ENCODE measurements at regions not wholly inside any gene's neighbourhood (a gene's known extent, or its start where the extent isn't known, plus 50 kb on each side); places are given as distances from the start of the nearest gene placed in this dataset.
A peak's percentile ranks its signal among the peaks of the same experiment; 100 is the strongest.

DNA sequence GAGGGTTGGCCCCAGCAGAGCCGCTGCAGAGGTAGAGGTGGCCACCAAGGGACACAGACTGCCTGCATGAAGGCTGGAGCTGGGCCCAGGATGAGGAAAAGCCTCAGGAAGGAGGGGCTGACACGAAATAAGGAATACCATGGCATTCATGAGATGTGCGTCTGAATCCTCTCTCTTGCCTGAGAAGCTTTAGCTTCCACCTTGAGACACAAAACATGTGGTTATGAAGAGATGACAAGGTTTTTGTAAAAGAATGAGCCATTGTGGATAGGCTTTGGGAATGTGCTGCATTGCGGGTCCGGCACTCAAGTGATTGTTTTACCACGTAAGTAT, 82.7 kb downstream of the DAD1 start:
- Histone ChIP-seq H3K36me3 (ENCODE audit: control insufficient read depth in 3 of 3, insufficient read depth in 2 of 3, low read depth in 1 of 3, low read length in 3 of 3) (no peaks in the 10 kb centered on the region), H3K4me3 (ENCODE audit: low read depth in 1 of 3, low read length in 3 of 3) (no peak overlapping the region), H3K4me1 (ENCODE audit: control insufficient read depth in 3 of 3, insufficient read depth in 2 of 3, low read depth in 1 of 3, low read length in 2 of 3) (peaks cover 0 to 2% (median 0%) of the 10 kb centered on the region in 3 donors), H3K27me3 (ENCODE audit: control insufficient read depth in 3 of 3, insufficient read depth in 3 of 3, low read length in 3 of 3) (no peaks in the 10 kb centered on the region), H3K27ac (ENCODE audit: low read depth in 1 of 3, low read length in 2 of 3) (peak overlapping the region in 1 of 3 donors; percentile 48), H3K9me3 (ENCODE audit: control insufficient read depth in 2 of 2, insufficient read depth in 1 of 2, low read depth in 1 of 2, low read length in 1 of 2) (no peaks in the 10 kb centered on the region)
- DNase-seq = no peak
- 82 to 85% (median 84%) methylated on average over 6 of the region's 6 CpGs for WGBS, 3 donors
- FAIRE-seq = no peak

DNA sequence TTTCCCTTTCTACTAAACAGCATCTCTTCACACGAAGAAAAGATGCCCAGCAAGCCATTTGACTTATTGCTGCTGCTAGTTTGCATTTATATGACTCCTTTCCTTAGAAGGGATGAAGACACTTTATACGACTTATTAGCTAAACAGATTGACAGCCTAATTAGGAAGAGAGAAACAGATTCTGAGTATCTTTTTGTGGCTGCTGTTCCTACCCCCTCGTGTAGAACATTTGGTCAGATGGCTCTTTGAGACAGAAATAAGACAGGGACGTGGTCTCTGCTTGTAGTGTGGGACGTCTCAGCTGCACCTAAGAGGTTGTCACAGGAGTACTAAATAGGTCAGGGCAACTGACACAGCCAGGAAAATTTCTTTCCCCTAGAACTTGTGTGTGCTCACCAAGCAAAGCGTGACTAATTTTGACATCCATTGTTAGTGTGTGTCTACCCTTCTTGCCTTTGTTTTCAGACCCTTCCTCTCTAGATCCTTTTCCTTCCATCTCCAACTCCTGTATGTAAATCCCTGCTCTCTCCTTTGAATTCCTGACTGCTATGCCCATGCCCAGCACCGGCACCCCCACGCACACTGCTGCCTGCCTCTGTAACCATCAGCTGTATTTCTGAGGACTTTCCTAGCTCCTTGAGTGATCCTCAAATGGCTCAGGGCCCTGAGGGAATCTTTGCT, 83.2 kb downstream of the DAD1 start:
- Histone ChIP-seq H3K9me3 (ENCODE audit: control insufficient read depth in 2 of 2, insufficient read depth in 1 of 2, low read depth in 1 of 2, low read length in 1 of 2) (no peaks in the 10 kb centered on the region), H3K4me3 (ENCODE audit: low read depth in 1 of 3, low read length in 3 of 3) (no peak overlapping the region), H3K4me1 (ENCODE audit: control insufficient read depth in 3 of 3, insufficient read depth in 2 of 3, low read depth in 1 of 3, low read length in 2 of 3) (peaks cover 0 to 2% (median 0%) of the 10 kb centered on the region in 3 donors), H3K27me3 (ENCODE audit: control insufficient read depth in 3 of 3, insufficient read depth in 3 of 3, low read length in 3 of 3) (no peaks in the 10 kb centered on the region), H3K36me3 (ENCODE audit: control insufficient read depth in 3 of 3, insufficient read depth in 2 of 3, low read depth in 1 of 3, low read length in 3 of 3) (no peaks in the 10 kb centered on the region), H3K27ac (ENCODE audit: low read depth in 1 of 3, low read length in 2 of 3) (peak overlapping the region in 1 of 3 donors; percentile 48)
- FAIRE-seq = no peak
- DNase-seq = peak in 1 of 2 donors; percentile 20
- 61 to 80% (median 64%) methylated on average over 8 of the region's 8 CpGs for WGBS, 3 donors

GRCh38 chr14:22505309-22505696, 83.7 kb downstream of the DAD1 start:
- FAIRE-seq (no peak), DNase-seq (no peak)
- H3K4me1 ChIP-seq (ENCODE audit: control insufficient read depth in 3 of 3, insufficient read depth in 2 of 3, low read depth in 1 of 3, low read length in 2 of 3) = no peaks in the 10 kb centered on the region
- no peak overlapping the region for H3K4me3 ChIP-seq (ENCODE audit: low read depth in 1 of 3, low read length in 3 of 3)
- H3K9me3 ChIP-seq (ENCODE audit: control insufficient read depth in 2 of 2, insufficient read depth in 1 of 2, low read depth in 1 of 2, low read length in 1 of 2) = no peaks in the 10 kb centered on the region
- no peaks in the 10 kb centered on the region for H3K27me3 ChIP-seq (ENCODE audit: control insufficient read depth in 3 of 3, insufficient read depth in 3 of 3, low read length in 3 of 3)
- no peaks in the 10 kb centered on the region for H3K36me3 ChIP-seq (ENCODE audit: control insufficient read depth in 3 of 3, insufficient read depth in 2 of 3, low read depth in 1 of 3, low read length in 3 of 3)
- H3K27ac ChIP-seq (ENCODE audit: low read depth in 1 of 3, low read length in 2 of 3) = no peak overlapping the region
- WGBS, 3 donors = 81 to 95% (median 94%) methylated on average over 1 of the region's 1 CpG

DNA sequence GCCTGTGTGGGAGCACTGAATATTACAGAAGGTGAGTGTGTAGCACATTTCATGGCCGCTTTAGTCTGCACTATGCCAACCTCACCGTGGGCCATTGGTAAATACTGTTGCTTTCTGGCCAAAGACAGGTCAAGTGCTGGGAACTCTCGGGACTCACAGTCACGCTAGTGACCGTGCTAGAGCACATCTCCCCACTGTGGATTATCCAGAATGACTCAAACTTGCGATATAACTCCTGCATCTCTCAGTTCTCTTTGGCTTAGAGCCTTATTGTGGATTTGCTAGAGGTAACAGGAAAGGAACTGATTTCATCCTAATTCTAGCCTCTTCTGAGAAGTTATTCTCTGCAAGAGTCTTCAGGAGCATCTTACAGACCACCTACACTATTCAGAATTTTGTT, 86.5 kb downstream of the DAD1 start:
- FAIRE-seq (no peak), DNase-seq (no peak)
- H3K27me3 ChIP-seq (ENCODE audit: control insufficient read depth in 3 of 3, insufficient read depth in 3 of 3, low read length in 3 of 3) = no peaks in the 10 kb centered on the region
- peaks cover 0 to 8% (median 0%) of the 10 kb centered on the region in 3 donors for H3K4me1 ChIP-seq (ENCODE audit: control insufficient read depth in 3 of 3, insufficient read depth in 2 of 3, low read depth in 1 of 3, low read length in 2 of 3)
- no peaks in the 10 kb centered on the region for H3K9me3 ChIP-seq (ENCODE audit: control insufficient read depth in 2 of 2, insufficient read depth in 1 of 2, low read depth in 1 of 2, low read length in 1 of 2)
- WGBS, 3 donors = 53 to 82% (median 77%) methylated on average over 6 of the region's 6 CpGs
- H3K36me3 ChIP-seq (ENCODE audit: control insufficient read depth in 3 of 3, insufficient read depth in 2 of 3, low read depth in 1 of 3, low read length in 3 of 3) = no peaks in the 10 kb centered on the region
- H3K27ac ChIP-seq (ENCODE audit: low read depth in 1 of 3, low read length in 2 of 3) = peak overlapping the region in 2 of 3 donors; percentile 27 to 63
- H3K4me3 ChIP-seq (ENCODE audit: low read depth in 1 of 3, low read length in 3 of 3) = peak overlapping the region in 1 of 3 donors; percentile 10

- WGBS, 3 donors = 57 to 77% (median 69%) methylated on average over 10 of the region's 10 CpGs
- FAIRE-seq = no peak
These were observed 87.0 kb downstream of the DAD1 start for GRCh38 chr14:22502007-22502406.

GRCh38 chr14:22500954-22501726, 87.9 kb downstream of the DAD1 start:
- WGBS, 3 donors = 54 to 67% (median 60%) methylated on average over 10 of the region's 10 CpGs
- FAIRE-seq = no peak
- no peaks in the 10 kb centered on the region for H3K36me3 ChIP-seq (ENCODE audit: control insufficient read depth in 3 of 3, insufficient read depth in 2 of 3, low read depth in 1 of 3, low read length in 3 of 3)
- peak overlapping the region in 1 of 3 donors; percentile 2 for H3K4me3 ChIP-seq (ENCODE audit: low read depth in 1 of 3, low read length in 3 of 3)
- peak overlapping the region in 1 of 3 donors; percentile 32 for H3K27ac ChIP-seq (ENCODE audit: low read depth in 1 of 3, low read length in 2 of 3)
- peaks cover 0 to 12% (median 3%) of the 10 kb centered on the region in 3 donors for H3K4me1 ChIP-seq (ENCODE audit: control insufficient read depth in 3 of 3, insufficient read depth in 2 of 3, low read depth in 1 of 3, low read length in 2 of 3)
- no peaks in the 10 kb centered on the region for H3K27me3 ChIP-seq (ENCODE audit: control insufficient read depth in 3 of 3, insufficient read depth in 3 of 3, low read length in 3 of 3)
- DNase-seq = no peak
- no peaks in the 10 kb centered on the region for H3K9me3 ChIP-seq (ENCODE audit: control insufficient read depth in 2 of 2, insufficient read depth in 1 of 2, low read depth in 1 of 2, low read length in 1 of 2)

More at GRCh38 chr14:22502007-22502406, 87.0 kb downstream of the DAD1 start:
- Histone ChIP-seq H3K36me3 (ENCODE audit: control insufficient read depth in 3 of 3, insufficient read depth in 2 of 3, low read depth in 1 of 3, low read length in 3 of 3) (no peaks in the 10 kb centered on the region), H3K27me3 (ENCODE audit: control insufficient read depth in 3 of 3, insufficient read depth in 3 of 3, low read length in 3 of 3) (no peaks in the 10 kb centered on the region), H3K4me1 (ENCODE audit: control insufficient read depth in 3 of 3, insufficient read depth in 2 of 3, low read depth in 1 of 3, low read length in 2 of 3) (peaks cover 0 to 12% (median 3%) of the 10 kb centered on the region in 3 donors), H3K4me3 (ENCODE audit: low read depth in 1 of 3, low read length in 3 of 3) (peak overlapping the region in 1 of 3 donors; percentile 10), H3K27ac (ENCODE audit: low read depth in 1 of 3, low read length in 2 of 3) (peak overlapping the region in 2 of 3 donors; percentile 27 to 63), H3K9me3 (ENCODE audit: control insufficient read depth in 2 of 2, insufficient read depth in 1 of 2, low read depth in 1 of 2, low read length in 1 of 2) (no peaks in the 10 kb centered on the region)
- DNase-seq = no peak

- peaks cover 0 to 12% (median 3%) of the 10 kb centered on the region in 3 donors for H3K4me1 ChIP-seq (ENCODE audit: control insufficient read depth in 3 of 3, insufficient read depth in 2 of 3, low read depth in 1 of 3, low read length in 2 of 3)
- no peaks in the 10 kb centered on the region for H3K9me3 ChIP-seq (ENCODE audit: control insufficient read depth in 2 of 2, insufficient read depth in 1 of 2, low read depth in 1 of 2, low read length in 1 of 2)
- H3K36me3 ChIP-seq (ENCODE audit: control insufficient read depth in 3 of 3, insufficient read depth in 2 of 3, low read depth in 1 of 3, low read length in 3 of 3) = no peaks in the 10 kb centered on the region
- FAIRE-seq (no peak), DNase-seq (no peak)
- H3K27me3 ChIP-seq (ENCODE audit: control insufficient read depth in 3 of 3, insufficient read depth in 3 of 3, low read length in 3 of 3) = no peaks in the 10 kb centered on the region
- H3K4me3 ChIP-seq (ENCODE audit: low read depth in 1 of 3, low read length in 3 of 3) = no peak overlapping the region
- WGBS, 3 donors = 77 to 89% (median 82%) methylated on average over 2 of the region's 2 CpGs
- H3K27ac ChIP-seq (ENCODE audit: low read depth in 1 of 3, low read length in 2 of 3) = peak overlapping the region in 1 of 3 donors; percentile 32
These were observed 88.5 kb downstream of the DAD1 start for GRCh38 chr14:22500525-22500924.

DNA sequence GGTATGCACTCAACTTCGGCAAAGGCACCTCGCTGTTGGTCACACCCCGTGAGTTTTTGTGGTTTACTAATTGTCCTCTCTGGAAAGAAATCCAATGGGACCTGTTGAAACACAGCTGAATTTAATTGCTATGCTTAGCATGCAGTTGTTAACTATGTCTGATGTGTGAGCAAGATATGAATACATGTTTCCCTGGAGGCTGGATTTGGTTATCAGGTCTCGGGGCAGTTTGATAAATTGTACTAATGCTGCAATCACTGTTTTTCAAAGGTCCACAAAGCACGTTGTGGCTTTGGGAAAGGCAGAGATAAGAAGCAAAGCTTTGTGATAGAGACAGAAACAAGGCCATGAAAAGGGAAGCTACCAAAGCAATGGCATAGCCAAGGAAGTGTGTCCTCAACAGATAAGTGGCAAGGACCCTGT, 91.3 kb downstream of the DAD1 start:
- Histone ChIP-seq H3K4me1 (ENCODE audit: control insufficient read depth in 3 of 3, insufficient read depth in 2 of 3, low read depth in 1 of 3, low read length in 2 of 3) (peaks cover 0 to 12% (median 3%) of the 10 kb centered on the region in 3 donors), H3K27me3 (ENCODE audit: control insufficient read depth in 3 of 3, insufficient read depth in 3 of 3, low read length in 3 of 3) (no peaks in the 10 kb centered on the region), H3K27ac (ENCODE audit: low read depth in 1 of 3, low read length in 2 of 3) (no peak overlapping the region), H3K4me3 (ENCODE audit: low read depth in 1 of 3, low read length in 3 of 3) (peak overlapping the region in 1 of 3 donors; percentile 4), H3K36me3 (ENCODE audit: control insufficient read depth in 3 of 3, insufficient read depth in 2 of 3, low read depth in 1 of 3, low read length in 3 of 3) (no peaks in the 10 kb centered on the region), H3K9me3 (ENCODE audit: control insufficient read depth in 2 of 2, insufficient read depth in 1 of 2, low read depth in 1 of 2, low read length in 1 of 2) (no peaks in the 10 kb centered on the region)
- DNase-seq (peak in 1 of 2 donors; percentile 37), FAIRE-seq (no peak)
- WGBS, 3 donors = 11 to 48% (median 16%) methylated on average over 5 of the region's 5 CpGs
